ENCODE measurements at regions not wholly inside any gene's neighbourhood (a gene's known extent, or its start where the extent isn't known, plus 50 kb on each side); places are given as distances from the start of the nearest gene placed in this dataset.

GRCh38 chr20:61014491-61014890 lies 237.6 kb upstream of the CDH4 start:
- TF ChIP-seq POLR2A (IDR thresholded peaks at IDR 0.05; ENCODE audit: low read depth, low read length), result no peak
- TF ChIP-seq CTCF (conservative IDR thresholded peaks at IDR 0.05; ENCODE audit: low read depth, low read length), result no peak
- TF ChIP-seq RCOR1 (IDR thresholded peaks at IDR 0.05; ENCODE audit: insufficient replicate concordance, low read length), result no peak
- no peak for TF ChIP-seq MAZ (IDR thresholded peaks at IDR 0.05; ENCODE audit: borderline replicate concordance, low read depth, low read length)
- no peak for TF ChIP-seq CEBPB (IDR thresholded peaks at IDR 0.05; ENCODE audit: low read depth, low read length)
- TF ChIP-seq RFX5 (IDR thresholded peaks at IDR 0.05; ENCODE audit: low read depth, low read length), result no peak
- no peak for TF ChIP-seq MAFK (IDR thresholded peaks at IDR 0.05; ENCODE audit: low read depth, low read length)
- no peak for TF ChIP-seq RAD21 (IDR thresholded peaks at IDR 0.05; ENCODE audit: low read length)
- no peak for TF ChIP-seq MXI1 (IDR thresholded peaks at IDR 0.05; ENCODE audit: borderline replicate concordance, low read depth, low read length)
- no peak for TF ChIP-seq BHLHE40 (IDR thresholded peaks at IDR 0.05; ENCODE audit: low read depth, low read length)
- TF ChIP-seq USF2 (IDR thresholded peaks at IDR 0.05; ENCODE audit: low read depth, low read length), result no peak
- TF ChIP-seq CHD1 (IDR thresholded peaks at IDR 0.05; ENCODE audit: low read depth, low read length), result no peak
